ENCODE measurements at regions not wholly inside any gene's neighbourhood (a gene's known extent, or its start where the extent isn't known, plus 50 kb on each side); places are given as distances from the start of the nearest gene placed in this dataset.

DNA sequence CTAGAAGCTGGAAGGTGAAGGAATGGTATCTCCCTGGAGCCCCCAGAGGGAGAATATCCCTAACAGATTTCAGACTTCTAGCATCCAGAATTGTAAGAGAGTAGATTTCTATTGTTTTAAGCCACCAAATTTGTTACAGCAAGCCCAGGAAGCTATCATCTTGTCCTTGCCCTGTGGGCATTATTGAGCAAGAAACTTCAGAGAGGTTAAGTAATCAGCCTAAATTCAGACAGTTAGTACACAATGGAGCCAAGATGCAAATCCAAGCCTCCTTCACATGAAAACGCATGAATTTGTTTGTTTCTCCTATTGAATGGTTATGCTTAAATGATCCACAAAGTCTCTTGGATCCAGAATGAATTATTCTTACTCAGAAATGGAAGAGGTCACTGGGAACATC, 55.2 kb upstream of the TRIB2 start:
- DNase-seq = no peak

DNA sequence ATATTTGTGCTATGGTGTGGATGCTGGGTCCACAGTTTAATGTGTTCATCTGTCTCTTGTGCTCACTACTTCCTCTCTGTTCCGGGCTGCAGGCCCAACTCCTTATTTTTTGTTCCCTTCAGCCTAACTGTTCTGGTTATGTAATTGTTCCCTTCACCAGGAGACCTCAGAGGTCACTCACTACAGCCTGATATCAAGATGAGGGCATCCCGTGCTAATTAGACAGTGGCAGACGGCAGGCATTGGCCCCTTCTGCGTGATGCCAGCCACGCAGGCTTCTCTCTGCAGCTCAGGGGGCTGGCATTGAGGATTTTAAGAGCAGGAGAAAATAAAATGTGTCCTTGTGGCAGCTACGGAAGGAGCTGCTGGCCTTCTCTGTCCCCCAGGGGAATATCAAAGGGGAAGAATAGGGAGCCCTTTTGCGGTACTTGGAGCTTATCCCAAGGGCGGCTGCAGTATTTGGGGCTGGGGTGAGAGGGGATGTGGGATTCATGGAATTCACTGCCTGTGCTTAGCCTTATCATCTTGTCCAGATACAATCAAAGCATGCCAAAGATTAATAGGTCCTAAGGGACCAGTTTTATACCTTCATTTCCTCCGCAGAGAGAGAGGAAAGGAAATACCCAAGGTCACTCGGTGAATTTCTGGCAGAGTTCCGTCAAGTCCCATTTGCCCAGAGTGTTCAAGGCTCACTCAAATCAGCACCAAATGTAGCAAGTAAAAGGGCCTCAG, 53.3 kb upstream of the TRIB2 start:
- DNase-seq = no peak

DNA sequence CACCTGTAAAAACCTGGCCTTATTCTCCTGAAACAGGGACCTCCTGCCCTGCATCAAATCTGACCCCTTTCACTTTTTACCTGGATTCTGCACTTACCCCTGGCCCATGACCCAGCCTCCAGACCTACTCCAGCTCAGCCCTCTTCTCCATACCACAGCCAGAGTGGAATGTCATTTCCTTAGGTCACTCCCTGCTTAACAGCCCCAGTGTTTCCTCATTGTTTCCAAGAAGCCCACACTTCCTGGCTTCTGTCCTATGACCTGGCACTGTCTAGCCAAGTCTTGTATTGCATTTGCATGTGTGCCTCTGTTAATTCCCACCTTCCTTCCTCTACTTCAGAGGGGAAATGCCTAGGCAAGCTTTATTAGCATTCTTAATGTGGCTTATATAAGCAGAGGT, 51.4 kb upstream of the TRIB2 start:
- no peak for DNase-seq

DNA sequence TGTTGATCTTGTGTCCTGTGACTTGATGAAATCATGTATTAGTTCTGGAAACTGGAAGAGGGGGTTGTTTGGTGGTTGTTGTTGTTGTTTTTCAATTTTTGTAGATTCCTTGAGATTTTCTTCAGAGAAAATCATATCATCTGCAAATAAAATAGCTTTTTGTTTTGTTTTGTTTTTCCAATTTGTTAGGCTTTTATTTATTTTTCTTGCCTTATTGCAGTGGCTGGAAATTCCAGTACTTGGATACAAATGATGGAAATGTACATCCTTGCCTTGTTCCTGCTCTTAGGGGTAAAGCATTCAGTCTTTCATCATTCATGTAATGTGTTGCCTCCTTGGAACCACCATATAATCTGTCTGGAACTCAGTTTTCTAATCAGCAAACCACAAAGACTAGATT, 50.3 kb upstream of the TRIB2 start:
- no peak for DNase-seq

All from stimulated activated CD4-positive, alpha-beta T cell treated with anti-CD3 and anti-CD28 coated beads, Interleukin-12 subunit alpha, Interleukin-12 subunit beta, amount 100 ng/mL, for 4 hours (primary cell).